ENCODE measurements at regions not wholly inside any gene's neighbourhood (a gene's known extent, or its start where the extent isn't known, plus 50 kb on each side); places are given as distances from the start of the nearest gene placed in this dataset.

GRCh38 chr1:232522189-232522588 lies 107.7 kb downstream of the SIPA1L2 start:
- H3K14ac ChIP-seq (replicated peaks; ENCODE audit: low read depth, low read length): no peak overlapping the region
- WGBS, 2 experiments (ENCODE audit: extremely low coverage in 2 of 2, insufficient read length in 1 of 2): no CpG with 5 or more reads among the region's 1 CpG
- no peaks in the 10 kb centered on the region for H3K36me3 ChIP-seq (ENCODE audit: control insufficient read depth, insufficient read depth, low read length)
- no peak overlapping the region for H3K9ac ChIP-seq (ENCODE audit: low read depth, low read length)
- no peaks in the 10 kb centered on the region for H4K20me1 ChIP-seq (ENCODE audit: insufficient read depth, low read length)
- no peak overlapping the region for H2AK9ac ChIP-seq (replicated peaks; ENCODE audit: low read depth, low read length, poor library complexity)
- H3K56ac ChIP-seq (ENCODE audit: extremely low read depth, insufficient read depth, low read length): no peak overlapping the region
- H2BK5ac ChIP-seq (ENCODE audit: low read depth, low read length, poor library complexity, severe bottlenecking): no peak overlapping the region
- H2BK120ac ChIP-seq (ENCODE audit: low read depth, low read length): no peak overlapping the region
- no peak overlapping the region for H3K4me3 ChIP-seq (ENCODE audit: insufficient read depth, low read depth, low read length)
- no peak overlapping the region for H2AK5ac ChIP-seq (ENCODE audit: low read depth, low read length)
- no peak overlapping the region for H2BK15ac ChIP-seq (ENCODE audit: low read depth, low read length)
- no peak overlapping the region for H3K23ac ChIP-seq (ENCODE audit: low read depth, low read length)
- peaks cover 6% of the 10 kb centered on the region for H3K9me1 ChIP-seq (ENCODE audit: insufficient read depth, low read length)
- no peak overlapping the region for H3K27ac ChIP-seq (ENCODE audit: insufficient read depth, low read length)
- no peak overlapping the region for H4K91ac ChIP-seq (ENCODE audit: insufficient read depth, low read depth, low read length)
- no peak for ATAC-seq (ENCODE audit: low read depth)
- H4K8ac ChIP-seq (ENCODE audit: low read depth in 2 of 2, low read length in 2 of 2): no peak overlapping the region
- intact Hi-C loops (cut with micrococcal nuclease): no loop called here
- H4K5ac ChIP-seq (ENCODE audit: low read depth, low read length): no peak overlapping the region
- dilution Hi-C loops (cut with HindIII; ENCODE audit: low sequenced_read_pairs, unreplicated experiment): no loop called here
- no peak overlapping the region for H3K4me2 ChIP-seq (ENCODE audit: low read depth, low read length)
- H3K27me3 ChIP-seq (ENCODE audit: control insufficient read depth, insufficient read depth, low read length): no peaks in the 10 kb centered on the region
- no peak overlapping the region for H3K4ac ChIP-seq (ENCODE audit: low read depth, low read length)
- no peaks in the 10 kb centered on the region for H3K9me3 ChIP-seq (ENCODE audit: control insufficient read depth, insufficient read depth, low read length)
- H3K79me1 ChIP-seq (ENCODE audit: low read depth in 1 of 2, low read length in 2 of 2): peaks cover 0 to 13% of the 10 kb centered on the region in 2 experiments; a peak in 2 of 4 replicates
- no peak overlapping the region for H2AFZ ChIP-seq (replicated peaks; ENCODE audit: low read length, poor library complexity)
- DNase-seq: no peak
- H2BK20ac ChIP-seq (ENCODE audit: low read depth, low read length): no peak overlapping the region
- no TSS peak for BruUV-seq (replicated peaks)
- no peak for TF ChIP-seq ELK1 (IDR thresholded peaks at IDR 0.05; ENCODE audit: borderline replicate concordance, low read depth, low read length)
- no peak for TF ChIP-seq CHD1 (IDR thresholded peaks at IDR 0.05; ENCODE audit: low read depth, low read length)
- TF ChIP-seq RCOR1 (IDR thresholded peaks at IDR 0.05; ENCODE audit: insufficient replicate concordance, low read length): no peak
- TF ChIP-seq SMC3 (IDR thresholded peaks at IDR 0.05; ENCODE audit: low read depth, low read length): no peak
- no peak for TF ChIP-seq FOS (IDR thresholded peaks at IDR 0.05; ENCODE audit: low read depth, low read length)
- TF ChIP-seq CEBPB (IDR thresholded peaks at IDR 0.05; ENCODE audit: low read depth, low read length): no peak
- no peak for TF ChIP-seq POLR2A (IDR thresholded peaks at IDR 0.05; ENCODE audit: low read depth, low read length)
- no peak for TF ChIP-seq NFE2L2 (IDR thresholded peaks at IDR 0.05; ENCODE audit: low read depth, low read length)
- no peak for TF ChIP-seq BHLHE40 (IDR thresholded peaks at IDR 0.05; ENCODE audit: low read depth, low read length)
- no peak for TF ChIP-seq MXI1 (IDR thresholded peaks at IDR 0.05; ENCODE audit: borderline replicate concordance, low read depth, low read length)
- no peak for TF ChIP-seq RAD21 (IDR thresholded peaks at IDR 0.05; ENCODE audit: low read length)
- TF ChIP-seq CTCF (conservative IDR thresholded peaks at IDR 0.05; ENCODE audit: low read depth, low read length): no peak
- no peak for TF ChIP-seq MAZ (IDR thresholded peaks at IDR 0.05; ENCODE audit: borderline replicate concordance, low read depth, low read length)
- TF ChIP-seq RFX5 (IDR thresholded peaks at IDR 0.05; ENCODE audit: low read depth, low read length): no peak
- TF ChIP-seq MAFK (IDR thresholded peaks at IDR 0.05; ENCODE audit: low read depth, low read length): no peak
- no peak for TF ChIP-seq USF2 (IDR thresholded peaks at IDR 0.05; ENCODE audit: low read depth, low read length)
- in situ Hi-C loops (cut with MboI; ENCODE audit: low sequenced_read_pairs): no loop called here
- ChIA-PET CTCF (no interaction called here), POLR2A (ENCODE audit: unreplicated experiment) (no interaction called here)
- H3K18ac ChIP-seq (ENCODE audit: low read depth, low read length): no peak overlapping the region
- H3K4me1 ChIP-seq (ENCODE audit: control insufficient read depth, insufficient read depth, low read length): peaks cover 4% of the 10 kb centered on the region; the same call in 1 of the 2 replicates

Data from IMR-90 (cell line).